C4-2B (cell line): ENCODE measurements at regions not wholly inside any gene's neighbourhood (a gene's known extent, or its start where the extent isn't known, plus 50 kb on each side); places are given as distances from the start of the nearest gene placed in this dataset.

Experiments used
- ZFX ChIP-seq: fragments of 450-650 bp; IDR thresholded peaks from 2 replicates; pipeline ENCODE4 v1.6.1; 2017
- TF ChIP-seq, protein P1 (sequence below): fragments of 450-650 bp; conservative IDR thresholded peaks from 2 replicates; pipeline ENCODE4 v1.5.1; 2017; ENCODE audit warnings: mild to moderate bottlenecking

DNA sequence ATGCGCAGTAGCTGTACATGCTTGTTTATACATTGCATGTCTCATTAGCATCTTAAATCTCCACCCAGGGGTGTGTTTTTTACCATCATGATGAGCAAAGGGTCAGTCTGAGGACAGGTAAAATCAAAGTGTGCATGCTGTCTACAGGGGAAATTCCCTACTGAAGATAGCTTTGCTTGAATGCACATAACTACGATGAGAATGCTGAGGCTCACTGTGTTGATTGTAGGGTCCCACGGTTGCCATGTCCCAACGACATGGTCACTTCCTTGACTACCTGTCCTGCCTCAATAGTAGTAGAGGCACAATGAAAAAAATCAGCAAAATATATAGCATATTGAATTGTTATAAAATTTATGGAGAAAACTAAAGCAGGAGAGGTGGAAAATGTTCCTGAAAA, 95.6 kb upstream of the TUSC1 start:
- TF ChIP-seq, protein P1, sequence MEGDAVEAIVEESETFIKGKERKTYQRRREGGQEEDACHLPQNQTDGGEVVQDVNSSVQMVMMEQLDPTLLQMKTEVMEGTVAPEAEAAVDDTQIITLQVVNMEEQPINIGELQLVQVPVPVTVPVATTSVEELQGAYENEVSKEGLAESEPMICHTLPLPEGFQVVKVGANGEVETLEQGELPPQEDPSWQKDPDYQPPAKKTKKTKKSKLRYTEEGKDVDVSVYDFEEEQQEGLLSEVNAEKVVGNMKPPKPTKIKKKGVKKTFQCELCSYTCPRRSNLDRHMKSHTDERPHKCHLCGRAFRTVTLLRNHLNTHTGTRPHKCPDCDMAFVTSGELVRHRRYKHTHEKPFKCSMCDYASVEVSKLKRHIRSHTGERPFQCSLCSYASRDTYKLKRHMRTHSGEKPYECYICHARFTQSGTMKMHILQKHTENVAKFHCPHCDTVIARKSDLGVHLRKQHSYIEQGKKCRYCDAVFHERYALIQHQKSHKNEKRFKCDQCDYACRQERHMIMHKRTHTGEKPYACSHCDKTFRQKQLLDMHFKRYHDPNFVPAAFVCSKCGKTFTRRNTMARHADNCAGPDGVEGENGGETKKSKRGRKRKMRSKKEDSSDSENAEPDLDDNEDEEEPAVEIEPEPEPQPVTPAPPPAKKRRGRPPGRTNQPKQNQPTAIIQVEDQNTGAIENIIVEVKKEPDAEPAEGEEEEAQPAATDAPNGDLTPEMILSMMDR, result no peak
- no peak for TF ChIP-seq ZFX
